ENCODE measurements at regions not wholly inside any gene's neighbourhood (a gene's known extent, or its start where the extent isn't known, plus 50 kb on each side); places are given as distances from the start of the nearest gene placed in this dataset.

GRCh38 chr13:61179741-61180140 lies 235.9 kb downstream of the PCDH20 start:
- FAIRE-seq (no peak), DNase-seq (ENCODE audit: low read depth in 1 of 2, low spot score in 2 of 2) (no peak)
- Histone ChIP-seq H3K23ac (ENCODE audit: insufficient read length) (no peak overlapping the region), H3K4me1 (replicated peaks in 1 of 4; ENCODE audit: control insufficient read depth in 3 of 4, insufficient read depth in 4 of 4, low read length in 3 of 4) (peaks cover 0 to 27% (median 6%) of the 10 kb centered on the region in 4 experiments; a peak in 6 of 7 replicates), H3K36me3 (ENCODE audit: control insufficient read depth in 2 of 4, insufficient read depth in 4 of 4, low read length in 3 of 4) (0 out of 8 replicates have a peak, but pooled peaks cover 0 to 3% (median 0%) of the 10 kb centered on the region in 4 experiments), H4K8ac (ENCODE audit: extremely low read depth, insufficient read depth, low read length) (no peak overlapping the region), H2BK120ac (replicated peaks; ENCODE audit: low read depth, low read length) (peak overlapping the region; percentile 56), H2AK5ac (ENCODE audit: low read depth, low read length) (no peak overlapping the region), H3K23me2 (ENCODE audit: low read depth, low read length) (no peaks in the 10 kb centered on the region), H2BK5ac (ENCODE audit: low read depth, low read length) (no peak overlapping the region), H3K27me3 (replicated peaks in 1 of 4; ENCODE audit: control insufficient read depth in 3 of 4, extremely low read depth in 1 of 4, insufficient read depth in 3 of 4, low read length in 3 of 4) (no peaks in the 10 kb centered on the region), H2BK12ac (ENCODE audit: low read depth, low read length) (no peak overlapping the region), H3K79me1 (ENCODE audit: low read depth, low read length) (no peaks in the 10 kb centered on the region), H3K79me2 (ENCODE audit: control insufficient read depth in 1 of 2, insufficient read depth in 2 of 2, low read length in 2 of 2) (no peaks in the 10 kb centered on the region), H2BK15ac (ENCODE audit: low read length) (no peak overlapping the region), H3K4ac (replicated peaks; ENCODE audit: insufficient read length, low read depth, low read length) (no peak overlapping the region), H4K91ac (replicated peaks; ENCODE audit: insufficient read length, low read length) (no peak overlapping the region), H2BK20ac (ENCODE audit: low read length) (no peak overlapping the region), H3K14ac (ENCODE audit: insufficient read length) (no peak overlapping the region), H3K56ac (replicated peaks; ENCODE audit: insufficient read length, low read depth, low read length) (no peak overlapping the region), H3K4me3 (ENCODE audit: extremely low read depth in 1 of 4, insufficient read depth in 2 of 4, low read depth in 3 of 4, low read length in 4 of 4) (peak overlapping the region in 1 of 4 experiments; percentile 33; a peak in 1 of 8 replicates), H2AFZ (ENCODE audit: low read length) (peak overlapping the region; percentile 65; the same call in 1 of the 2 replicates), H3K4me2 (ENCODE audit: insufficient read depth in 1 of 2, low read depth in 2 of 2, low read length in 2 of 2) (peak overlapping the region; percentile 37 to 40), H4K5ac (ENCODE audit: insufficient read length, low read depth, low read length) (peak overlapping the region; percentile 83), H3K27ac (ENCODE audit: low read depth, low read length) (peak overlapping the region; percentile 2; the same call in 1 of the 2 replicates), H4K20me1 (replicated peaks in 1 of 2; ENCODE audit: control insufficient read depth in 1 of 2, insufficient read depth in 2 of 2, low read length in 2 of 2) (no peaks in the 10 kb centered on the region), H3K9ac (replicated peaks in 1 of 4; ENCODE audit: extremely low read depth in 1 of 4, low read depth in 3 of 4, low read length in 3 of 4) (no peak overlapping the region), H3K18ac (ENCODE audit: extremely low read depth, low read length) (no peak overlapping the region; the same call in 1 of the 2 replicates), H3K9me3 (ENCODE audit: insufficient read depth in 2 of 2, low read depth in 1 of 2, low read length in 1 of 2) (no peaks in the 10 kb centered on the region; a peak in 1 of 4 replicates)
- ChIA-PET CTCF (ENCODE audit: partially characterized antibody) (interaction anchor here (1.1 to 1.7 kb wide), 3 partner anchors 10 to 81 kb away, joined by 3 to 5 read pairs (median 3); no protein-coding TSS in a partner anchor), POLR2A (ENCODE audit: partially characterized antibody) (no interaction called here)
- WGBS, 2 experiments (ENCODE audit: extremely low coverage in 1 of 2, insufficient coverage in 1 of 2, insufficient read length in 1 of 2, insufficient replicate concordance in 2 of 2, low coverage in 1 of 2, low lambda C conversion rate in 2 of 2, missing lambda C conversion rate in 1 of 2), result 33% methylated on average over 2 of the region's 2 CpGs; no CpG with 5 or more reads in 1 of the 2 experiments
- no peak for TF ChIP-seq SRF (IDR thresholded peaks at IDR 0.05; ENCODE audit: low read depth, low read length)
- TF ChIP-seq POU5F1 (IDR thresholded peaks at IDR 0.05; ENCODE audit: low read depth, low read length), result no peak
- no peak for TF ChIP-seq CEBPB (IDR thresholded peaks at IDR 0.05; ENCODE audit: low read depth, low read length)
- TF ChIP-seq TAF7 (optimal IDR thresholded peaks at IDR 0.05; ENCODE audit: borderline replicate concordance, low read depth, low read length), result no peak
- TF ChIP-seq MAFK (IDR thresholded peaks at IDR 0.05; ENCODE audit: low read depth, low read length), result no peak
- no peak for TF ChIP-seq SUZ12 (IDR thresholded peaks at IDR 0.05; ENCODE audit: low read length)
- TF ChIP-seq BRCA1 (IDR thresholded peaks at IDR 0.05; ENCODE audit: low read depth, low read length), result no peak
- no peak for TF ChIP-seq KDM1A (IDR thresholded peaks at IDR 0.05; ENCODE audit: borderline replicate concordance, low read length)
- no peak for TF ChIP-seq ZNF274 (IDR thresholded peaks at IDR 0.05; ENCODE audit: borderline replicate concordance, extremely low read depth, low read length)
- TF ChIP-seq CBX8 (IDR thresholded peaks at IDR 0.05; ENCODE audit: borderline replicate concordance, low read depth, low read length), result no peak
- TF ChIP-seq JUND (IDR thresholded peaks at IDR 0.05; ENCODE audit: low read length), result no peak
- TF ChIP-seq SIN3A (conservative IDR thresholded peaks at IDR 0.05 in 1 of 2, IDR thresholded peaks at IDR 0.05 in 1 of 2; ENCODE audit: low read depth in 1 of 2, low read length in 2 of 2), result no peak
- no peak for TF ChIP-seq RAD21 (IDR thresholded peaks at IDR 0.05 in 1 of 2, conservative IDR thresholded peaks at IDR 0.05 in 1 of 2; ENCODE audit: low read depth in 2 of 2, low read length in 2 of 2)
- no peak for TF ChIP-seq ASH2L (IDR thresholded peaks at IDR 0.05; ENCODE audit: low read length)
